ENCODE measurements at regions not wholly inside any gene's neighbourhood (a gene's known extent, or its start where the extent isn't known, plus 50 kb on each side); places are given as distances from the start of the nearest gene placed in this dataset.

GRCh38 chr2:195575016-195575415 lies 82.0 kb upstream of the SLC39A10 start:
- TF ChIP-seq NFIC (IDR thresholded peaks at IDR 0.05) (no peak), RAD21 (IDR thresholded peaks at IDR 0.05; ENCODE audit: low read depth) (no peak), EGR1 (IDR thresholded peaks at IDR 0.05) (no peak), REST (IDR thresholded peaks at IDR 0.05; ENCODE audit: low read depth) (no peak), CREB1 (IDR thresholded peaks at IDR 0.05; ENCODE audit: low read depth) (no peak), CEBPB (IDR thresholded peaks at IDR 0.05) (no peak), TAF1 (IDR thresholded peaks at IDR 0.05; ENCODE audit: low read depth) (no peak), EP300 (IDR thresholded peaks at IDR 0.05; ENCODE audit: borderline replicate concordance) (no peak), ZBTB7A (IDR thresholded peaks at IDR 0.05; ENCODE audit: low read depth) (no peak), USF1 (IDR thresholded peaks at IDR 0.05) (no peak), TCF12 (IDR thresholded peaks at IDR 0.05; ENCODE audit: low read depth) (no peak)
